GM12892 (cell line): ENCODE measurements at regions not wholly inside any gene's neighbourhood (a gene's known extent, or its start where the extent isn't known, plus 50 kb on each side); places are given as distances from the start of the nearest gene placed in this dataset.

ENCODE experiments used
- POLR2A ChIP-seq: IDR thresholded peaks from 2 replicates; pipeline ENCODE4 v1.6.1; 2011; ENCODE audit warnings: low read depth, low read length, control low read depth
- POLR2AphosphoS5 ChIP-seq: IDR thresholded peaks from 2 replicates; pipeline ENCODE4 v1.6.1; 2011; ENCODE audit warnings: low read depth, low read length, control low read depth

DNA sequence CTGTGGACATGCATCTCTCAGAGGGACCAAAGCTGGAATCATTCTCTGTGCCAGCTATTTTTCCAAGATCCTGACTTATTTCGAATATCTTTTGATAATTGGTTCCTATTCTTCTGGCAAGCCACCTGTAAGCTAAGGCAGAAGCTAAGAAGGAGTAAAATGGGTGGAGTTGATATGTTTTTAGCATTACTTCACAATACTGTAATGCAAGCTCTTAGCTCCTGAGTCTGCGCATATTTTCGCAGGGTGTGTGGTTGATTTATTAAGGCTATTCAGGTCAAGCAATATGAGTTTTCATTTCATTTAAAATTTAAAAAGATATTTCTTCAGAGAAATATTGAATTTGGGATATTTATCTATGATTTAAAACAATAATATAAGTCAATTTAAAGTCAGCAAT lies 158.5 kb upstream of the ADAMTS16 start:
- TF ChIP-seq POLR2AphosphoS5, result no peak
- no peak for TF ChIP-seq POLR2A
